NOMO-1 treated with dmso at 0.1 percent for 144 hours (cell line): ENCODE measurements at regions not wholly inside any gene's neighbourhood (a gene's known extent, or its start where the extent isn't known, plus 50 kb on each side); places are given as distances from the start of the nearest gene placed in this dataset.
"Not testable (repeated sequence)": the region's sequence is repeated elsewhere in the genome, so short reads cannot be mapped to it uniquely, and the experiment has no call there.

ENCODE experiments used
- DNase-seq: peaks from one replicate; lab custom pipeline; 2025; ENCODE audit not compliant: unreplicated experiment; lab: John Stamatoyannopoulos, UW

DNA sequence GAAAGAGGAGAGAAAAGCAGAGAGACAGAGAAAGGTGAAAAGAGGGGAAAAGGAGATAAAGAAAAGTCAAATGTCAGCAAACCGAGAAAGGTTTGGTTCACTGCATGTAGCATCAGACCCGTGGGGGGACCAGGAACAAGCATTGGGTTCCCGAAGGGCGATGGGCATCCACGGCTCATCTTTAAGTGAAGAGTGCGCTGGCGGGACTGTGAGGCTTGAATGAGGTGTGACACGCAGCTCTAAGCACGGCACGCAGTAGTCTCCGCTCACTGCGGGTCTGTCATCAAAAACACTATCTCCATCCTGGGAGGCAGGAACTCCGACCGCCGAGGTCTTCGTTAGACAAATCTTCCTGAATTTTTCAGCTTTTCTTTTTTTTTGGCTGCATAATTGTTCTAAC is 173.4 kb upstream of the PFKP start:
- DNase-seq = no peak

DNA sequence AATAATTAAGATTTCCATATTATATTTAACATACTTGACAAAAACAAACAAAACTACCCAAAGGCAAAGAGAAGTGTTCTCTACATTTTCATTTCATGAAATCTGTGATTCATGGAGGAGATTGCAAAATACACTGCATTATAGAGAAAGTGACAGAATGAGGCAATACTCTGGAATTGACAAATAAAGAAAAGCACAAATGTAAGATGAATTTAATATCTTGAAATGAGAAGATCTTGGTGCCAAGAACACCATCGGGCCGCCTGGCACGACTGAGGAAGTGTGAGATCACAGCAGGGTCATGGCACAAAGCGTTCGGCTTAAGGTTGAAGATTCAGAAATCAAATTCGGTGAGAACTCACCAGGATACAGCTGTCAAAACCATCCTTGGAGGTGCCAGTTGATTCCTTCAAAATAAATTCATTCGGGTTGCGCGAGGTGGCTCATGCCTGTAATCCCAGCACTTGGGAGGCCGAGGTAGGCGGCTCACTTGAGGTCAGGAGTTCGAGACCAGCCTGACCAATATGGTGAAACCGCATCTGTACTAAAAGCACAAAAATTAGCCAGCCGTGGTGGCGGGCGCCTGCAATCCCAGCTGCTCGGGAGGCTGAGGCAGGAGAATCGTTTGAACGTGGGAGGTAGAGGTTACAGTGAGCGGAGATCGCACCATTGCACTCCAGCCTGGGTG is 174.0 kb upstream of the PFKP start:
- no peak for DNase-seq

DNA sequence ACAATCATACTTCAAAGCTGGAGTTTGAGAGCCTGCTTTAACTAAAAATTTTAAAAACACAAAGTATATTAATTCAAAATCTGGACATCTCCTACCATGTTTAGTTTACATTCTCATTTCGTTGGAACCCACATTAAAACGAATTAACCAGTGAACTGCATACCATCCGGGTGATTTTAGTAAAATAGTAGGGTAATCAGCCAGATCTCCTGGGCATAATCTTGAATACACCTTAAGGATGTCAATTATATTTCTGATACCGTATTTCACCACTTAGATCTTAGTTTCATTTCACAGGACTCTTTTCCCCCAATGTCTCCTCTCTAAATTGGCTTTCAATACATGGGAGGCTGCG is 175.6 kb upstream of the PFKP start:
- no peak for DNase-seq

DNA sequence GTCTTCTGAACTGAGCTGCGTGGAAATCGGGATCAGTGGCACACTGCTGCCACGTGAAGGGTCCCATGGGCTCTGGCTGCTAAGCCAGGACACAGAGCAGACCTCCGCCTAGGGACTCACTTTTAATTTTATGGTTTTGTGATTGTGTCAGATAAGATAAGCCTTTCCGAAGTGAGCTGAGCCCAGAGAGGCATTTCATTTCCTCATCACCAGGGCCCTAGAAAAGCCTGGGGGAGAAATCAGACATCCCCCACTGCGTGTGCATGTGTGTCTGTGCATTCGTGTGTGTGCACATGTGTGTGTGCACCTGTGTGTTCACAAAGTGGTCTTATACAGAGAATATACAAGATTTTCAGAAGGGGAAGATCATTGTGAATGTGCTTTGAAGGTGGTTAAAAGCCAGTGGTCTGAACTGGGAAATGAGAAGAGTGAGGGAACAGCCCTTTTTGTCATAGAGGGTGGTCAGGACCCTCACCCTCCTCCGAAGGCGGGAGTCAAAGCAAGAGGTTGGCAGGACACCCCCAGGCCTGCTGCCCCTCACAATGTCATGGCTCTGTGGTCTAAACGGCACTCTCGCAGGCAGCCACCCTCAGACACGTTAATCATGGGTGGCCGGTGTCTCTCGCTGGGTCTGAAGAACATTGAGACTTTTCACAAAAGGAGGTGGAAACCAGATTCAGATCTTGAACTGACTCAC is 176.1 kb upstream of the PFKP start:
- DNase-seq = no peak

DNA sequence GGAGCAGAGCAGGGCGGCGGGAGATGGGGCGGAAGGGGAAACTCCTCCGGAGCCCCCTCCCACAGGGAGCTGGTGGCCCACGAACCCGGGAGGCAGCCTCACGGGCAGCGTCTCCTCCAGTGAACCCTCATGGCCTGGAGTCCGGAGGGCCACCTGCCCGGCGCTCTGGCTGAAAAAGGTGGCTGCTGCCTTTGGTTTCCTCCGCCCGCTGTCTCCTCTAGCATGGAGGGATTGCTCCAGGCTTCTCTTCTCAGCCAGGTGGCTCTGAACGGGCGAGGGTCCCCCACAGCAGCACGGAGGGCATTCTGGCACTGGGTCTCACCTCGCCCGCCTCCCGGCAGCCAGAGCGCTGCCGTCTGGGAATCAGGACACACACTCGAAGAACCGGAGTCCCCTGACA is 177.3 kb upstream of the PFKP start:
- no peak for DNase-seq

DNA sequence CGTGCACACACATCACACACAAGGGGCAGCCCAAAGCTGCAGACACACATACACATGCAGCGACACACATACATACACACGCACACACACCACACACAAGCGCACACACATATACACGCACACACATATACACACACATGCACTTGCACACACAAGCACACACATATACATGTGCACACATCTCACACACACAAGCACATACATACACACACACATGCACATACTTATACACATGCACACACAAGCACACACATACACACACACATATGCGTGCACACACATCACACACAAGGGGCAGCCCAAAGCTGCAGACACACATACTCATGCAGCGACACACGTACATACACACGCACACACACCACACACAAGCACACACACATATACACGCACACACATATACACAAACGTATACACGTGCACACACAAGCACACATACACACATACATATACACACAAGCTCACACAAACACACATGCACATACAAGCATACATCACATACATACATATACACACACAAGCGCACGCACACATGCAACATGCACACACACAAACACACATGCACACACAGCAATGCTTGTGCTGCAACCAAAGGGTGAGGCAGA is 178.8 kb upstream of the PFKP start:
- no peak for DNase-seq

DNA sequence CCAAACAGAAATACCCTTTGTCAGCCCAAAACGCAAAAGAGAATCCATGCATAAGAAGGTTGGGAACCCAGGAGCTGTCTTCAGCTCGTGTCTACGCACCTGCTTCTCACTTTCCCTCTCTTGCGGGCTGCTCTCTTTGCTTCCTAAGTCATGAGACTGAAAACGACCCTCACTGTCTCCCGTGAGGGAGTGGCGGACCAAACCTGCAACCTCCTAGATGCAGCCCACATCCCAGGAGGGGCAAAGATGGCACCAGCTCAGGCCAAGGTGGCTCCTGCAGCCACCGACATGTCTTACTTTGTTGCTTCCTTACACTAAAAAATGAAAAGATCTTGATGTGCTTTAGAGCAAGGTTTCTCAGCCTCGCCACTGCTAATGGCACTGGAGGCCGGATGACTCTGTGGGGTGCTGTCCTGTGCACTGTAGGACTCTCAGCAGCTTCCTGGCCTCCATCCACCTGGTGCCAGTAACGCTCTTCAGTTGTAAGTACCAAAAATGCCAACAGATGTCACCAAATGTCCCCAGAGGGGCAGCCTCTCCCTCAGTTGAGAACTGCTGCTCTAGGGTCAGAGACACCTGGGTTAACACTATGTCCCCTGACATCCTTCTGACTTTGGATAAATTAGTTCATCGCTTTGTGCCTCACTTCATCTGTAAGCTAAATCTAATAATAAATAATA is 179.8 kb upstream of the PFKP start:
- no peak for DNase-seq

DNA sequence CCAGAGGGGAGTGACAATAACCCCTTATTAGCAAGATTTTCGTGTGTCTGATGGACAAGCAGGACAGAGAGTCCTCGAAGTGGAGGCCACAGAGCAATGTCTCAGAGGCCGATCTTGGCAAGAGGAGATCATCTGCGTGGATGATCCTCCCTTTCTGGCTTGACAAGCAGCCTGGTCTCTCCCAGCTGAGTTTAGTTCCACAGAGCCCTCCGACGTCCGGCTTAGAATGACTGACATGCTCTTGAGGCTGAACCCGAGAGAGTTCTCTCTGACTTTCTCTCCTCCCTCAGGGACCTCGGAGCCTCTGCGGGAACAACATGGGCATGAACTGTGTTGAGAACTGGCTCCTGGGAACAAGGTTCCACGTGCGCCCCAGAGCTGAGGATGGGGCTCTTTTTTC is 180.7 kb upstream of the PFKP start:
- no peak for DNase-seq

DNA sequence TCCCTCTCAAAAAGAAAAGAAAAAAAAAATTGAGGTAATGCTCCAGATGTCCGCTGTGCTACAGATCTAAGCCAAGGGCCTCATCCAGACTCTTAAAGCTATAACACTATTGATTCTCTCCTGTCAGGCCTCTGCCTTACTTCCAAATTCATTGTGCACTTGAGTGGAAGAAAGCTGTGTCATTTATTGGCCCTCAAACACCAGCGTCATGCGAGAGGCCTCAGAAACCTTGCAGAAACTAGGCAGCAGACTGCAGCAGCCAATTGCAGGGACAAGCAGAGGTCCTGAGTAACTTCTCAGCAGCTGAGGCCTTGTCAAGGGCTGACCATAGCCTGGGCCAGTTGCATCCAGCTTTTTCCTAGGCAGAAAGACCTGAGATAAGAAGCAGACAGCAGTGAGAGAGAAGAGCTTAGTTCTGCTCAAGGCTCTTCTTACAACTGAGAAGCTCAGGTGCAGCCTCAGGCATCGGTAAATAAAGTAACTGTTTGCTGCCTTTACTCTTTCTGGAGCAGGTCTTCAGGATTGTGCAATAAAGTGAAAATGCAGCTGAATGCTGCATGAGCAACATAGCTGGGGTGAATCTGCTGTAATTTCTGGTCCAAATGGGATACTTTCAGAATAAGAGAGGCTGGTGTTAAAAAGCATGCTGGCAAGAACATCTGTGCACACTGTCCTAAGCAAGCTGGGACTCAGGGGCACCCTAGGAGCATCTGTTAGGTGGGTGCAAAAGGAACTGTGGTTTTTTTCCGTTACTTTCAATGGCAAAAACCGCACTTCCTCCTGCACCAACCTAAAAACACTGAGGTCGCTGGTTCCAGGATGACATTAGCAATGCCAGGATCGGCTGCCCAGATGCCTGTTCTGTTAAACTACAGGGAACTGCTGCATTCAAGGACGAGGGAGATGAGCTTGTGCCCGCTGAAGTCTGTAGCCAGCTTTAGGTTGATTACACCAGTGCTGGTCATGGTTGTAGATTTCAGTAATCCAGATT is 181.8 kb upstream of the PFKP start:
- no peak for DNase-seq

DNA sequence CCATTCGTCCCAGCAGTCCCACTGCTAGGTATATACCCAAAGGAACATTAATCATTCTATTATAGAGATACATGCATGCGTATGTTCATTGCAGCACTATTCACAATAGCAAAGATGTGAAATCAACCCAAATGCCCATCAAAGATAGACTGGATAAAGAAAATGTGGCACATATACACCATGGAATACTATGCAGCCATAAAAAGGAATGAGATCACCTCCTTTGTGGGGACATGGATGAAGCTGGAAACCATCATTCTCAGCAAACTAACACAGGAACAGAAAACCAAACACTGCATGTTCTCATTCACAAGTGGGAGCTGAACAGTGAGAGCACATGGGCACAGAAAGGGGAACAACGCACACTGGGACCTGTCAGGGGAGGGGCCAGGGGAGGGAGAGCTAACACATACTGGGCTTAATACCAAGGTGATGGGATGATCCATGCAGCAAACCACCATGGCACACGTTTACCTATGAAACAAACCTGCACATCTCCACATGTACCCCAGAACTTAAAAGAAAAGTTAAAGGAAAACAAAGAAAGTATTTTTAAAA is 183.3 kb upstream of the PFKP start:
- peak; percentile 29 for DNase-seq

DNA sequence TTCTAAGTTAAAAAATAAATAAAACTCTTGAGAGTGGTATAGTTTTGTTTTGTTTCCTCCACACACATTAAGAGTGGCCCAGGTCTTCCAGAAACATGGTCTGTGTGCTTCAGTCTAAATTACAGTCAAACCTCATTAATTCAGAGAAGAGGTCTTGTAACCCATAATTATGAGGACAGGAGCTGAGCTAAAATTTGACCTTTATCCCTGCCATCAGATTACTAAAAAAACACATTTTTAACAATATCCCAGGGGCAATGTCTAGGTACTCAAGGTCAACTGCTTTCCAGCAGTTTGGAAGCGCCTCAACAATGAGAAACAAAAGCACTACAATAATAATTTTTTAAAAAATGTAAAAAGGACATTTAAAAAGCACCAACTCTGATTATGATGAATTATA is 184.1 kb upstream of the PFKP start:
- no peak for DNase-seq

DNA sequence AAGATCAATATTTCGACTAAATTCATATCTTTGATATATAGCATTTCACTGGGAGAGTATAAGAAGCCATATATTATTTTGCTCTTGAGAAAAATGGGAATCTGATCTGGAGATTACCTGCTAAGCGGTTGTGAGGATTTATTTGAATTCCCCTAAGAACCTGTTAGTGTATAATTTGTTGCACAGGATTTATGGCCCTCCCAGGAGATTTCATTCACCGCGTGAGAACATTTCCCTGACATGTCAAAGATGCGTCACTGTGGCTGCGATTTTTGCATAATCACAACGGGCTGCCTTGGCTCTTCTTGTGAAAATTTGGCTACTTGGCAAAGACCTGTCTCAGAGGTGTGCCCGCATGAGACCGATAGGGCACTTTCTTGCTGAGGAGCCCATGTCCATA is 184.7 kb upstream of the PFKP start:
- DNase-seq = no peak

DNA sequence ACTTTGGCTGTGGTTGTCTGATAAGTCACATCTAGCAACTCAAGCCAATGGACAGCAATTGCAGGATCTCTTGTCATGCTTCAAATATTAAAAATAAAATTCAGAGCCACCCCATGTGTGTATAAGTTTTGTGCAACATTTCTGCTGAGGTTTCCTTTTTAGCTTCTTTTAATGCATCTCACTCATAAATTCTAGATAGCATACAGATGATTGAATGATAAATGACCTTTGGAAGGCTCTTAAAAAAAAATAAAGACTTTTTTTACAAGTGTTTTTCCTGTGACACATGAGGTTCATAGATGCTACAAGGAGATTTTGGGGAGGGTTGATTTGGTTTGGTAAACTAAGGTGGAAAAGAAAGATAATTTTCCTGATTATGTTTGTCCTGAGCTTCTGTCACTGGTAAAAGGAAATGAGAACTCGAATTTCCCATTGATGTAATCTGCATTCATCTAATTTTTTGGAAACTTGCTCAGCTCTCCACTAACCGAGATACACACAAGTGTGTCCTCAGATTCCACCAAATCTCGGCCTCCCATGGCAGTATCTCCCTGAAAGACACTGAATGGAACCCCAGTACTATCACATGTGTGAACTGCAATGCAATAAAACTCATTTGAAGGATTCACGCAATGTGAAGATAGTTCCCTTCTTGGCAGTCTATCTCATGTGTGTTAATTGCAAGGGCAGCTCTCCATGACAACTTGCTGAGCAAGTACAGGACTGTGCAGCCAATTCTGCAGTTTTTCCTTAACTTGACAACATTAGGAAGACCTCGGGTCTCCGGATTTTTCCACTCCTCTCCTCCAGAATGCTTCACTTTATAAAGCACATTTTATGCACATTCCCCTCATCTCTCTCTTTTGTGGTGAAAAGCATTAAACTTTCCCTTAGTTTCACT is 185.4 kb upstream of the PFKP start:
- DNase-seq = no peak

DNA sequence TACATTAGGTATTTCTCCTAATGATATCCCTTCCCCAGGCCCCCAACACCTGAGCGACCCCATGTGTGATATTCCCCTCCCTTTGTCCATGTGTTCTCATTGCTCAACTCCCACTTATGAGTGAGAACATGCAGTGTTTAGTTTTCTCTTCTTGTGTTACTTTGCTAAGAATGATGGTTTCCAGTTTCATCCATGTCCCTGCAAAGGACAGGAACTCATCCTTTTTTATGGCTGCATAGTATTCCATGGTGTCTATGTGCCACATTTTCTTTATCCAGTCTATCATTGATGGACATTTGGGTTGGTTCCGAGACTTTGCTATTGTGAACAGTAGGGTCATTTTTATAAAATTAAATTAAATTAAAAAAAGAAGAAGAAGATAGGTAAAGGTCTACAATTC is 187.3 kb upstream of the PFKP start:
- DNase-seq = not testable (repeated sequence)

DNA sequence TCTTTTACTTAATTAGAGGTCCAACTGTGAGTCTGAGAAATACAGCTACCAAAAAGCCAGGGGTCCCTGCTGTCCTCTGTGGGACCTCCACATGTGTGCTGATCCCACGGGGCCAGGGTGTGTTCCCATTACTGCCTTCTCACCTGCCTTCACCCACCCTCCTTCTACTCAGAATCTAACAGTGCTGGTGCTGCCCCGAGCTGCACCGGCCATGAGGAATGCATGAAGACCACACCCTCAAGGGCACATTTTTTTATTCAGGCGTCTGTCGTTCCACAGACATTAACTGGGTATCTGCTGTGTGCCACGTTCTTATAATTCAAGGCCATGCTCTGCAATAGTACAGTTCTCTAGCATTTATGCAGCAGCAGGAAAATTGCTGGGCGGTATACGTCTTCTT is 188.5 kb upstream of the PFKP start:
- no peak for DNase-seq

DNA sequence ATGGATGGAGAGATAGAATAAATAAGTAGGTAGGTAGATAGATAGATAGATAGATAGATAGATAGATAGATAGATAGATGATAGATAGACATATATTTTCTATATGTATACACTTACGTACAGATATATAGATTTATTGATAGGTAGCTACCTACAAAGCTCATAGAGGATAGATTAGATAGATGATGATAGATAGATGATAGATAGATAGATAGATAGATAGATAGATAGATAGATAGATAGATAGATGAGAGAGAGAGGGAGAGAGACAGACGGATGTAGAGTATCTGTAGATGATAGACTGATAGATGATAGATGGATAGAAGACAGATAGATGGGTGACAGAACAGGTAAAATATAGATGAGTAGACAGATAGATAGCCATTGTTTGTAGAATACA is 191.3 kb upstream of the PFKP start:
- DNase-seq = no peak

DNA sequence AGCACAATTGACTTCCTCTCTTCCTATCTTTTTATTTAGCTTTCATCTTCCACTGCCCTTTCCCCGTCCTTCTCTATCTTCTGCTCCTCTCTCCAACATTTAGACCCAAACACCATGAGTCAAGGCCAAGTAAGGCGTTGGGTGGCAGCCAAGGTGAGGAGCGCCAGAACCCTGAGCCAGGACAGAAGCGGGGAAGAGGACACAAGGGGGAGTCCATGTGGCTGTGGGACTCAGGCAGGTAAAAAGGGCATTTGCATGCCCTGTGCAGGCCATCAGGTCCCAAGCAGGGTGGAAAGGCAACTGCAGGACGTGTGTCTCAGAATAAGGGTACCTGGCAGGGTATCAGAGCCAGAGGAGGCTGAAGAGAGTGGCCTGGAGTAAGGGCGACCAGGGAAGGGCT is 192.4 kb upstream of the PFKP start:
- no peak for DNase-seq

DNA sequence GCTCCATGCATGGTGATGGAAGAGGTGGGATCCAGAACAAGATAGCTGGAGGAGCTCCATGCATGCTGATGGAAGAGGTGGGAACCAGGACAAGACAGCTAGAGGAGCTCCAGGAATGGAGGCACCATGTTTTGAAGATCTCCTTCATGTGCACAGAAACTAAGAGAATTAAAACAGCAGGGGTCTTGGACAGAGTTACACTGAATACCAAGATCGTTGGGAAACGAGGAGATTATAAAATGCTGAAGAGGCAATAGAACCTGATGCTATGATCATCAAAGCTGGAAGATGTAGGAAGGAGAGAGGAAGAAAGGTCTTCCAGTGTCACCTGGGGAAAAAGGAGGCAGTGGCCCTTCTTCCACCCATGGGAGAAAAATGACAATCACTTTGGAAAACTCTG is 193.6 kb upstream of the PFKP start:
- no peak for DNase-seq

DNA sequence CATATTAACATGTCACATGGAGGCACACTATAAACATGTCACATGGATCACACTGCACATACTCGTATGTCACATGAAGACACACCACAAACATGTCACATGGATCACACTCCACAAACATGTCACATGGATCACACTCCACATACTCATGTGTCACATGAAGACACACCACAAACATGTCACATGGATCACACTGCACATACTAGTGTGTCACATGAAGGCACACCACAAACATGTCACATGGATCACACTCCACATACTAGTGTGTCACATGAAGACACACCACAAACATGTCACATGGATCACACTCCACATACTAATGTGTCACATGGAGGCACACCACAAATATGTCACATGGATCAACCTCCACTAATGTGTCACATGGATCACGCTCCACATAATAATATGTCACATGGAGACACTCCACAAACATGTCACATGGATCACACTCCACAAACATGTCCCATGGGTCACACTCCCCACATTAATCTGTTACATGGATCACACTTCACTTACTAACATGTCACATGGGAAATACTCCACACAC is 195.6 kb upstream of the PFKP start:
- DNase-seq = no peak
